HEK293 (cell line): ENCODE measurements at regions not wholly inside any gene's neighbourhood (a gene's known extent, or its start where the extent isn't known, plus 50 kb on each side); places are given as distances from the start of the nearest gene placed in this dataset.

Experiments
- CTCF ChIA-PET: fragments of 350-600 bp; formaldehyde crosslinking; extraction: SDS; loops from one replicate; lab custom pipeline; 2021; ENCODE audit warnings: antibody characterized with exemption; lab: Yijun Ruan, JAX
- POLR2A ChIA-PET: fragments of 300-600 bp; formaldehyde crosslinking; extraction: SDS; loops from one replicate; lab custom pipeline; 2020; ENCODE audit warnings: antibody characterized with exemption, inconsistent platforms; lab: Yijun Ruan, JAX
- H3K27ac ChIP-seq: fragments of 200-500 bp; sonication (Bioruptor generic); 2 replicates; pipeline ENCODE4 v1.5.1; 2014; ENCODE audit warnings: low read depth, low read length, control low read depth, inconsistent platforms; ENCODE audit errors: extremely low read depth
- H3K36me3 ChIP-seq, 2 experiments: fragments of 200-500 bp in 1 of 2; sonication (Bioruptor generic) in 1 of 2; 1 replicate in 1 of 2; 2 replicates in 1 of 2; pipeline ENCODE4 v1.5.1; 2014 to 2017; ENCODE audit warnings: inconsistent platforms in 2 of 2, low read length in 2 of 2; ENCODE audit not compliant: control insufficient read depth in 2 of 2, insufficient read depth in 1 of 2
- H3K4me1 ChIP-seq: fragments of 200-500 bp; sonication (Bioruptor generic); 2 replicates; pipeline ENCODE4 v1.5.1; 2014; ENCODE audit warnings: mild to moderate bottlenecking, low read length, inconsistent platforms; ENCODE audit not compliant: control insufficient read depth, insufficient read depth
- H3K4me3 ChIP-seq: 2 replicates; pipeline ENCODE4 v1.5.1; 2011; ENCODE audit warnings: low read depth, mild to moderate bottlenecking, control low read depth, low read length, moderate library complexity
- H3K9me3 ChIP-seq: fragments of 200-500 bp; sonication (Bioruptor generic); 2 replicates; pipeline ENCODE4 v1.5.1; 2014; ENCODE audit warnings: low read depth, low read length, inconsistent platforms; ENCODE audit not compliant: control insufficient read depth, insufficient read depth
- ATF2 ChIP-seq: fragments of 450-650 bp; formaldehyde crosslinking; IDR thresholded peaks from 2 replicates; pipeline ENCODE4 v1.5.1; 2016; ENCODE audit warnings: missing biosample characterization, missing genetic modification characterization, low read depth
- GLI4 ChIP-seq: fragments of 450-650 bp; formaldehyde crosslinking; IDR thresholded peaks from 2 replicates; pipeline ENCODE4 v1.5.1; 2016; ENCODE audit warnings: missing biosample characterization, missing genetic modification characterization
- KLF9 ChIP-seq: fragments of 450-650 bp; formaldehyde crosslinking; IDR thresholded peaks from 2 replicates; pipeline ENCODE4 v1.5.1; 2016; ENCODE audit warnings: missing biosample characterization, missing genetic modification characterization, low read depth
- SALL2 ChIP-seq: fragments of 450-650 bp; formaldehyde crosslinking; IDR thresholded peaks from 2 replicates; pipeline ENCODE4 v1.5.0; 2017; ENCODE audit warnings: missing biosample characterization, mild to moderate bottlenecking, missing genetic modification characterization, borderline replicate concordance
- TRIM28 ChIP-seq: IDR thresholded peaks from 2 replicates; pipeline ENCODE4 v1.6.1; 2011; ENCODE audit warnings: low read length, control low read depth, borderline replicate concordance
- ZBTB20 ChIP-seq: fragments of 450-650 bp; formaldehyde crosslinking; IDR thresholded peaks from 2 replicates; pipeline ENCODE4 v1.5.1; 2016; ENCODE audit warnings: missing biosample characterization, missing genetic modification characterization
- ZNF10 ChIP-seq: fragments of 450-650 bp; formaldehyde crosslinking; IDR thresholded peaks from 2 replicates; pipeline ENCODE4 v1.5.1; 2017; ENCODE audit warnings: missing biosample characterization, missing genetic modification characterization
- ZNF23 ChIP-seq: fragments of 450-650 bp; formaldehyde crosslinking; IDR thresholded peaks from 2 replicates; pipeline ENCODE4 v1.5.1; 2016; ENCODE audit warnings: missing biosample characterization, missing genetic modification characterization, borderline replicate concordance
- ZNF24 ChIP-seq: fragments of 450-650 bp; formaldehyde crosslinking; IDR thresholded peaks from 2 replicates; pipeline ENCODE4 v1.5.1; 2016; ENCODE audit warnings: missing biosample characterization, missing genetic modification characterization
- ZNF274 ChIP-seq, 2 experiments: fragments of 200-500 bp in 1 of 2; fragments of 450-650 bp in 1 of 2; sonication (Bioruptor generic) in 1 of 2; formaldehyde crosslinking in 1 of 2; IDR thresholded peaks; 2 replicates each; pipeline versions ENCODE4 v1.5.1 to v1.6.1; 2014 to 2016; ENCODE audit warnings: borderline replicate concordance in 1 of 2, inconsistent platforms in 1 of 2, low read length in 1 of 2, missing biosample characterization in 1 of 2, missing genetic modification characterization in 1 of 2
- ZNF521 ChIP-seq: fragments of 450-650 bp; formaldehyde crosslinking; IDR thresholded peaks from 2 replicates; pipeline ENCODE4 v1.5.1; 2017; ENCODE audit warnings: missing biosample characterization, mild to moderate bottlenecking, missing genetic modification characterization
- ZNF585B ChIP-seq: fragments of 450-650 bp; formaldehyde crosslinking; IDR thresholded peaks from 2 replicates; pipeline ENCODE4 v1.5.1; 2016; ENCODE audit warnings: missing biosample characterization, missing genetic modification characterization
- ZNF768 ChIP-seq: fragments of 450-650 bp; formaldehyde crosslinking; IDR thresholded peaks from 2 replicates; pipeline ENCODE4 v1.5.1; 2018; ENCODE audit warnings: missing biosample characterization, mild to moderate bottlenecking, missing genetic modification characterization
- ZNF830 ChIP-seq: fragments of 450-650 bp; IDR thresholded peaks from 2 replicates; pipeline ENCODE4 v1.5.0; 2018; ENCODE audit warnings: missing biosample characterization, missing genetic modification characterization, low read depth, mild to moderate bottlenecking, moderate library complexity
- TF ChIP-seq, protein P1 (sequence below): fragments of 450-650 bp; formaldehyde crosslinking; IDR thresholded peaks from 2 replicates; pipeline ENCODE4 v1.5.1; 2016; ENCODE audit warnings: missing biosample characterization, missing genetic modification characterization
- TF ChIP-seq, protein P2 (sequence below): fragments of 450-650 bp; formaldehyde crosslinking; conservative IDR thresholded peaks from 2 replicates; pipeline ENCODE4 v1.5.1; 2016; ENCODE audit warnings: low read depth, missing biosample characterization, missing genetic modification characterization

- no peaks in the 10 kb centered on the region for H3K4me1 ChIP-seq
- no peak overlapping the region for H3K27ac ChIP-seq
- ChIA-PET POLR2A (no interaction called here), CTCF (no interaction called here)
- no peak overlapping the region for H3K4me3 ChIP-seq
- H3K36me3 ChIP-seq, result no peaks in the 10 kb centered on the region
- TF ChIP-seq ZBTB20 (no peak), ZNF10 (tag by site-specific recombination) (no peak), ZNF585B (tag by site-specific recombination) (no peak), ZNF274 (IDR thresholded peaks at IDR 0.05; ENCODE audit: low read length) (no peak), ZNF274 (tag by site-specific recombination; IDR thresholded peaks at IDR 0.05; ENCODE audit: borderline replicate concordance) (no peak), SALL2 (tag by site-specific recombination) (no peak)
- TF ChIP-seq, all 188 proteins: peak for 0
- H3K9me3 ChIP-seq, result no peaks in the 10 kb centered on the region
Measured at GRCh38 chr2:49686897-49687442, 532.7 kb upstream of the FSHR start.

- POLR2A ChIA-PET, result no interaction called here
- CTCF ChIA-PET, result no interaction called here
- no peaks in the 10 kb centered on the region for H3K36me3 ChIP-seq
- H3K4me1 ChIP-seq, result no peaks in the 10 kb centered on the region
- no peak overlapping the region for H3K4me3 ChIP-seq
- H3K9me3 ChIP-seq, result no peaks in the 10 kb centered on the region
- TF ChIP-seq TRIM28, result no peak
- TF ChIP-seq ZNF768, result no peak
- no peak for TF ChIP-seq ATF2
- TF ChIP-seq KLF9, result no peak
- TF ChIP-seq ZNF521 (tag by site-specific recombination), result no peak
- TF ChIP-seq GLI4, result no peak
- TF ChIP-seq ZNF24 (tag by site-specific recombination), result no peak
- TF ChIP-seq, protein P1, sequence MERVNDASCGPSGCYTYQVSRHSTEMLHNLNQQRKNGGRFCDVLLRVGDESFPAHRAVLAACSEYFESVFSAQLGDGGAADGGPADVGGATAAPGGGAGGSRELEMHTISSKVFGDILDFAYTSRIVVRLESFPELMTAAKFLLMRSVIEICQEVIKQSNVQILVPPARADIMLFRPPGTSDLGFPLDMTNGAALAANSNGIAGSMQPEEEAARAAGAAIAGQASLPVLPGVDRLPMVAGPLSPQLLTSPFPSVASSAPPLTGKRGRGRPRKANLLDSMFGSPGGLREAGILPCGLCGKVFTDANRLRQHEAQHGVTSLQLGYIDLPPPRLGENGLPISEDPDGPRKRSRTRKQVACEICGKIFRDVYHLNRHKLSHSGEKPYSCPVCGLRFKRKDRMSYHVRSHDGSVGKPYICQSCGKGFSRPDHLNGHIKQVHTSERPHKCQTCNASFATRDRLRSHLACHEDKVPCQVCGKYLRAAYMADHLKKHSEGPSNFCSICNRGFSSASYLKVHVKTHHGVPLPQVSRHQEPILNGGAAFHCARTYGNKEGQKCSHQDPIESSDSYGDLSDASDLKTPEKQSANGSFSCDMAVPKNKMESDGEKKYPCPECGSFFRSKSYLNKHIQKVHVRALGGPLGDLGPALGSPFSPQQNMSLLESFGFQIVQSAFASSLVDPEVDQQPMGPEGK (tag by site-specific recombination), result no peak
- no peak for TF ChIP-seq ZNF830 (tag by site-specific recombination)
- TF ChIP-seq, protein P2, sequence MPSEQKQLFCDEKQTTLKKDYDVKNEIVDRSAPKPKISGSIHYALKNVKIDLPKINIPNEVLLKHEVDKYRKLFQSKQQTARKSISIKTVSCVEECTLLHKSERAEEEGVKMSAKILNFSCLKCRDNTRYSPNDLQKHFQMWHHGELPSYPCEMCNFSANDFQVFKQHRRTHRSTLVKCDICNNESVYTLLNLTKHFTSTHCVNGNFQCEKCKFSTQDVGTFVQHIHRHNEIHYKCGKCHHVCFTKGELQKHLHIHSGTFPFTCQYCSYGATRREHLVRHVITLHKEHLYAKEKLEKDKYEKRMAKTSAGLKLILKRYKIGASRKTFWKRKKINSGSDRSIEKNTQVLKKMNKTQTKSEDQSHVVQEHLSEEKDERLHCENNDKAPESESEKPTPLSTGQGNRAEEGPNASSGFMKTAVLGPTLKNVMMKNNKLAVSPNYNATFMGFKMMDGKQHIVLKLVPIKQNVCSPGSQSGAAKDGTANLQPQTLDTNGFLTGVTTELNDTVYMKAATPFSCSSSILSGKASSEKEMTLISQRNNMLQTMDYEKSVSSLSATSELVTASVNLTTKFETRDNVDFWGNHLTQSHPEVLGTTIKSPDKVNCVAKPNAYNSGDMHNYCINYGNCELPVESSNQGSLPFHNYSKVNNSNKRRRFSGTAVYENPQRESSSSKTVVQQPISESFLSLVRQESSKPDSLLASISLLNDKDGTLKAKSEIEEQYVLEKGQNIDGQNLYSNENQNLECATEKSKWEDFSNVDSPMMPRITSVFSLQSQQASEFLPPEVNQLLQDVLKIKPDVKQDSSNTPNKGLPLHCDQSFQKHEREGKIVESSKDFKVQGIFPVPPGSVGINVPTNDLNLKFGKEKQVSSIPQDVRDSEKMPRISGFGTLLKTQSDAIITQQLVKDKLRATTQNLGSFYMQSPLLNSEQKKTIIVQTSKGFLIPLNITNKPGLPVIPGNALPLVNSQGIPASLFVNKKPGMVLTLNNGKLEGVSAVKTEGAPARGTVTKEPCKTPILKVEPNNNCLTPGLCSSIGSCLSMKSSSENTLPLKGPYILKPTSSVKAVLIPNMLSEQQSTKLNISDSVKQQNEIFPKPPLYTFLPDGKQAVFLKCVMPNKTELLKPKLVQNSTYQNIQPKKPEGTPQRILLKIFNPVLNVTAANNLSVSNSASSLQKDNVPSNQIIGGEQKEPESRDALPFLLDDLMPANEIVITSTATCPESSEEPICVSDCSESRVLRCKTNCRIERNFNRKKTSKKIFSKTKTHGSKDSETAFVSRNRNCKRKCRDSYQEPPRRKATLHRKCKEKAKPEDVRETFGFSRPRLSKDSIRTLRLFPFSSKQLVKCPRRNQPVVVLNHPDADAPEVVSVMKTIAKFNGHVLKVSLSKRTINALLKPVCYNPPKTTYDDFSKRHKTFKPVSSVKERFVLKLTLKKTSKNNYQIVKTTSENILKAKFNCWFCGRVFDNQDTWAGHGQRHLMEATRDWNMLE (tag by site-specific recombination), result no peak
- TF ChIP-seq ZNF23, result no peak
- H3K27ac ChIP-seq, result no peak overlapping the region
Measured at GRCh38 chr2:49686291-49686690, 532.0 kb upstream of the FSHR start.
